H1 (cell line): ENCODE measurements at regions not wholly inside any gene's neighbourhood (a gene's known extent, or its start where the extent isn't known, plus 50 kb on each side); places are given as distances from the start of the nearest gene placed in this dataset.

Experiments used
- CTCF ChIA-PET: fragments of 300-600 bp; sonication (Branson Sonifier 250); formaldehyde crosslinking; loops from one replicate; lab custom pipeline; 2021; ENCODE audit not compliant: partially characterized antibody; lab: Charles Lee
- POLR2A ChIA-PET: fragments of 300-600 bp; sonication (Branson Sonifier 250); formaldehyde crosslinking; loops from one replicate; lab custom pipeline; 2021; ENCODE audit warnings: inconsistent platforms; ENCODE audit not compliant: partially characterized antibody; lab: Charles Lee
- DNase-seq, 2 experiments: peaks; one replicate each; pipeline versions ENCODE4 v3.0.0 to v3.0.0-alpha.2; 2010 to 2022; ENCODE audit warnings: low spot score in 2 of 2, low read depth in 1 of 2, mixed read lengths in 1 of 2
- FAIRE-seq: peaks from 2 replicates; lab custom pipeline; 2011; peaks lifted over from hg19 to GRCh38; lab: Jason Lieb, UNC
- H2AFZ ChIP-seq: 2 replicates; pipeline ENCODE4 v1.8.1; 2012; ENCODE audit warnings: low read length, inconsistent platforms
- H2AK5ac ChIP-seq: 2 replicates; pipeline ENCODE4 v1.6.1; 2013; ENCODE audit warnings: low read depth, low read length
- H2BK120ac ChIP-seq: replicated peaks from 2 replicates; pipeline ENCODE3; 2013; ENCODE audit warnings: low read depth, low read length, inconsistent platforms
- H2BK12ac ChIP-seq: 2 replicates; pipeline ENCODE4 v1.6.1; 2013; ENCODE audit warnings: low read depth, low read length
- H2BK15ac ChIP-seq: 2 replicates; pipeline ENCODE4 v1.6.1; 2013; ENCODE audit warnings: low read length
- H2BK20ac ChIP-seq: 2 replicates; pipeline ENCODE4 v1.6.1; 2013; ENCODE audit warnings: low read length
- H2BK5ac ChIP-seq: 2 replicates; pipeline ENCODE4 v1.6.1; 2013; ENCODE audit warnings: low read depth, low read length
- H3K14ac ChIP-seq: 2 replicates; pipeline ENCODE4 v1.6.1; 2013; ENCODE audit warnings: inconsistent platforms; ENCODE audit not compliant: insufficient read length
- H3K18ac ChIP-seq: 2 replicates; pipeline ENCODE4 v1.6.1; 2013; ENCODE audit warnings: low read length; ENCODE audit errors: extremely low read depth
- H3K23ac ChIP-seq: 2 replicates; pipeline ENCODE4 v1.6.1; 2013; ENCODE audit warnings: inconsistent platforms; ENCODE audit not compliant: insufficient read length
- H3K23me2 ChIP-seq: 2 replicates; pipeline ENCODE4 v1.6.1; 2013; ENCODE audit warnings: low read depth, low read length
- H3K27ac ChIP-seq: 2 replicates; pipeline ENCODE4 v1.6.1; 2011; ENCODE audit warnings: low read depth, low read length, inconsistent platforms
- H3K27me3 ChIP-seq, 4 experiments: replicated peaks in 1 of 4; 1 replicate in 1 of 4; 2 replicates in 3 of 4; pipeline versions ENCODE4 v1.6.1 to v1.8.1; 2011 to 2013; ENCODE audit warnings: low read length in 3 of 4, mild to moderate bottlenecking in 3 of 4, inconsistent platforms in 2 of 4, mixed read lengths in 2 of 4, moderate library complexity in 1 of 4; ENCODE audit not compliant: control insufficient read depth in 3 of 4, insufficient read depth in 3 of 4; ENCODE audit errors: extremely low read depth in 1 of 4
- H3K36me3 ChIP-seq, 4 experiments: 2 replicates each; pipeline versions ENCODE4 v1.6.1 to v1.8.1; 2011 to 2013; ENCODE audit warnings: mild to moderate bottlenecking in 4 of 4, low read length in 3 of 4, moderate library complexity in 2 of 4, control low read depth in 1 of 4, inconsistent platforms in 1 of 4; ENCODE audit not compliant: insufficient read depth in 4 of 4, control insufficient read depth in 2 of 4
- H3K4ac ChIP-seq: replicated peaks from 2 replicates; pipeline ENCODE3; 2013; ENCODE audit warnings: low read length, low read depth, mixed read lengths, inconsistent platforms; ENCODE audit not compliant: insufficient read length
- H3K4me1 ChIP-seq, 4 experiments: replicated peaks in 1 of 4; 1 replicate in 1 of 4; 2 replicates in 3 of 4; pipeline versions ENCODE4 v1.6.1 to v1.8.1; 2011 to 2013; ENCODE audit warnings: low read length in 3 of 4, inconsistent platforms in 2 of 4, mixed read lengths in 1 of 4; ENCODE audit not compliant: insufficient read depth in 4 of 4, control insufficient read depth in 3 of 4
- H3K4me2 ChIP-seq, 2 experiments: 2 replicates each; pipeline versions ENCODE4 v1.6.1 to v1.8.1; 2011 to 2013; ENCODE audit warnings: low read depth in 2 of 2, low read length in 2 of 2, control low read depth in 1 of 2, inconsistent platforms in 1 of 2, mild to moderate bottlenecking in 1 of 2; ENCODE audit not compliant: insufficient read depth in 1 of 2
- H3K4me3 ChIP-seq, 4 experiments: fragments of 200-600, 300-600 bp in 1 of 4; sonication (generic), shearing (Covaris generic), sonication (Bioruptor Twin) in 1 of 4; 2 replicates each; pipeline versions ENCODE4 v1.5.1 to v1.8.1; 2011 to 2016; ENCODE audit warnings: low read length in 4 of 4, low read depth in 3 of 4, control low read depth in 2 of 4, inconsistent platforms in 2 of 4, mild to moderate bottlenecking in 2 of 4, mixed read lengths in 1 of 4, moderate library complexity in 1 of 4; ENCODE audit not compliant: insufficient read depth in 2 of 4; ENCODE audit errors: extremely low read depth in 1 of 4
- H3K56ac ChIP-seq: replicated peaks from 2 replicates; pipeline ENCODE3; 2013; ENCODE audit warnings: low read depth, mild to moderate bottlenecking, mixed read lengths, low read length, inconsistent platforms; ENCODE audit not compliant: insufficient read length
- H3K79me1 ChIP-seq: 2 replicates; pipeline ENCODE4 v1.6.1; 2013; ENCODE audit warnings: low read depth, low read length, control low read depth
- H3K79me2 ChIP-seq, 2 experiments: 2 replicates each; pipeline versions ENCODE4 v1.6.1 to v1.8.1; 2012 to 2013; ENCODE audit warnings: low read length in 2 of 2, mild to moderate bottlenecking in 2 of 2, inconsistent platforms in 1 of 2; ENCODE audit not compliant: insufficient read depth in 2 of 2, control insufficient read depth in 1 of 2
- H3K9ac ChIP-seq, 4 experiments: replicated peaks in 1 of 4; 1 replicate in 1 of 4; 2 replicates in 3 of 4; pipeline versions ENCODE4 v1.6.1 to v1.8.1; 2011 to 2013; ENCODE audit warnings: low read depth in 3 of 4, low read length in 3 of 4, control low read depth in 2 of 4, mild to moderate bottlenecking in 2 of 4, moderate library complexity in 2 of 4, inconsistent platforms in 1 of 4; ENCODE audit errors: extremely low read depth in 1 of 4
- H3K9me3 ChIP-seq, 2 experiments: 2 replicates each; pipeline versions ENCODE4 v1.6.1 to v1.8.1; 2012 to 2013; ENCODE audit warnings: mild to moderate bottlenecking in 2 of 2, moderate library complexity in 2 of 2, control low read depth in 1 of 2, inconsistent platforms in 1 of 2, low read depth in 1 of 2, low read length in 1 of 2, mixed read lengths in 1 of 2; ENCODE audit not compliant: insufficient read depth in 2 of 2
- H4K20me1 ChIP-seq, 2 experiments: replicated peaks in 1 of 2; 2 replicates each; pipeline versions ENCODE3 to v1.8.1; 2011 to 2013; ENCODE audit warnings: inconsistent platforms in 2 of 2, low read length in 2 of 2, mild to moderate bottlenecking in 1 of 2; ENCODE audit not compliant: insufficient read depth in 2 of 2, control insufficient read depth in 1 of 2
- H4K5ac ChIP-seq: 2 replicates; pipeline ENCODE4 v1.6.1; 2013; ENCODE audit warnings: low read length, low read depth, mixed read lengths, inconsistent platforms; ENCODE audit not compliant: insufficient read length
- H4K8ac ChIP-seq: 2 replicates; pipeline ENCODE4 v1.8.0; 2013; ENCODE audit warnings: mild to moderate bottlenecking, moderate library complexity, low read length, inconsistent platforms; ENCODE audit not compliant: insufficient read depth; ENCODE audit errors: extremely low read depth
- H4K91ac ChIP-seq: replicated peaks from 2 replicates; pipeline ENCODE3; 2013; ENCODE audit warnings: low read length, mixed read lengths, inconsistent platforms; ENCODE audit not compliant: insufficient read length
- BACH1 ChIP-seq: IDR thresholded peaks from 2 replicates; pipeline ENCODE4 v1.6.1; 2012; ENCODE audit warnings: low read length, improper control_type of control experiment
- CBX8 ChIP-seq: fragments of 300-800, 300-1000 bp; sonication (generic); IDR thresholded peaks from 2 replicates; pipeline ENCODE4 v1.7.1; 2016; ENCODE audit warnings: low read depth, low read length, borderline replicate concordance
- CTCF ChIP-seq, 3 experiments: IDR thresholded peaks; 1 replicate in 2 of 3; 2 replicates in 1 of 3; pipeline versions ENCODE4 v1.5.1 to v1.6.1; 2011; ENCODE audit warnings: low read length in 3 of 3, mild to moderate bottlenecking in 3 of 3, inconsistent platforms in 2 of 3, low read depth in 1 of 3, moderate library complexity in 1 of 3; ENCODE audit not compliant: insufficient read depth in 1 of 3; ENCODE audit errors: control extremely low read depth in 1 of 3
- EZH2 ChIP-seq: fragments of 200-600 bp; sonication (generic); IDR thresholded peaks from 2 replicates; pipeline ENCODE4 v1.7.1; 2012; ENCODE audit warnings: low read depth, mild to moderate bottlenecking, moderate library complexity, low read length, inconsistent platforms; ENCODE audit not compliant: severe bottlenecking
- GABPA ChIP-seq: IDR thresholded peaks from 2 replicates; pipeline ENCODE4 v1.6.1; 2011; ENCODE audit warnings: mild to moderate bottlenecking, low read length, moderate library complexity, borderline replicate concordance; ENCODE audit not compliant: insufficient read depth
- JUND ChIP-seq: IDR thresholded peaks from 2 replicates; pipeline ENCODE4 v1.6.1; 2011; ENCODE audit warnings: mild to moderate bottlenecking, improper control_type of control experiment, low read length
- MAFK ChIP-seq: IDR thresholded peaks from 2 replicates; pipeline ENCODE4 v1.6.1; 2012; ENCODE audit warnings: low read depth, mild to moderate bottlenecking, improper control_type of control experiment, low read length
- NRF1 ChIP-seq: IDR thresholded peaks from 2 replicates; pipeline ENCODE4 v1.6.1; 2011; ENCODE audit warnings: mild to moderate bottlenecking, low read depth, low read length, improper control_type of control experiment
- POLR2A ChIP-seq, 2 experiments: IDR thresholded peaks; 1 replicate in 1 of 2; 2 replicates in 1 of 2; pipeline ENCODE4 v1.6.1; 2011; ENCODE audit warnings: low read depth in 2 of 2, low read length in 2 of 2, mild to moderate bottlenecking in 2 of 2; ENCODE audit errors: control extremely low read depth in 1 of 2
- SIX5 ChIP-seq: IDR thresholded peaks from 2 replicates; pipeline ENCODE4 v1.6.1; 2011; ENCODE audit warnings: mild to moderate bottlenecking, low read depth, low read length
- SP4 ChIP-seq: IDR thresholded peaks from 2 replicates; pipeline ENCODE4 v1.6.1; 2012; ENCODE audit warnings: low read length, inconsistent platforms
- ZNF274 ChIP-seq: IDR thresholded peaks from 2 replicates; pipeline ENCODE4 v1.7.0; 2012; ENCODE audit warnings: low read length, borderline replicate concordance; ENCODE audit errors: extremely low read depth
- WGBS, 2 experiments: shearing (Covaris generic) in 1 of 2; methylation state at CpG; one replicate each; pipeline versions ENCODE4 v1.1.6 to v1.1.7; 2013 to 2015; ENCODE audit warnings: low lambda C conversion rate in 2 of 2, mixed read lengths in 2 of 2, inconsistent platforms in 1 of 2, low coverage in 1 of 2, missing lambda C conversion rate in 1 of 2; ENCODE audit not compliant: insufficient replicate concordance in 2 of 2, insufficient coverage in 1 of 2, insufficient read length in 1 of 2; ENCODE audit errors: extremely low coverage in 1 of 2, missing lambda C conversion rate in 1 of 2; 5-methylcytosine and 5-hydroxymethylcytosine counted together
- TF ChIP-seq, protein P1 (sequence below): IDR thresholded peaks from 2 replicates; pipeline ENCODE4 v1.6.1; 2012; ENCODE audit warnings: inconsistent platforms

DNA sequence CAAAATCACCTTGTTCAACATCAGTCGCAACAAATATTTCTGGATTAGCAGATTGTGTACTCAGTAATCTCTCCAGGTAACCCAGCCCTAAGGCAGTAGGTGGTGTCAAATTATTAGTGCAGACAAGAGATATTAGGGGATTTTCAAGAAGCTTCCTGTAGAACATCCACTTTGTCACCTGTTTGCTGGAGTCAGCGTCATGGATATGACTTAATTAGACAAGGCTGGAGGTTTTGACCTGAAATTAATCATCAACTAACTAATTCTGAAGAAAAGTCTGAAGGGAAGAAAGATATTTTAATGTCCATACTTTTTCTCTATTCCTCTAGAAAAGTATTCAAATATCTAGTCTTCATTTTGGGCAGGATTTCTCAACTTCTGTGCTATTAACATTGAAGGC is 91.4 kb upstream of the CCDC112 start:
- Histone ChIP-seq H2BK12ac (no peak overlapping the region), H3K56ac (no peak overlapping the region), H2BK5ac (no peak overlapping the region), H4K20me1 (no peaks in the 10 kb centered on the region), H3K36me3 (no peaks in the 10 kb centered on the region), H4K91ac (no peak overlapping the region), H2BK15ac (no peak overlapping the region), H3K79me2 (no peaks in the 10 kb centered on the region), H3K23ac (no peak overlapping the region), H2AFZ (no peak overlapping the region), H3K23me2 (no peaks in the 10 kb centered on the region), H3K14ac (no peak overlapping the region), H2BK20ac (no peak overlapping the region), H3K4me3 (no peak overlapping the region), H4K8ac (no peak overlapping the region), H3K4ac (no peak overlapping the region), H3K4me1 (no peaks in the 10 kb centered on the region), H2AK5ac (no peak overlapping the region), H3K9me3 (no peaks in the 10 kb centered on the region), H3K4me2 (no peak overlapping the region), H3K9ac (no peak overlapping the region), H4K5ac (no peak overlapping the region), H3K79me1 (no peaks in the 10 kb centered on the region), H3K27ac (no peak overlapping the region), H3K18ac (no peak overlapping the region), H3K27me3 (no peaks in the 10 kb centered on the region), H2BK120ac (no peak overlapping the region)
- POLR2A ChIA-PET: no interaction called here
- TF ChIP-seq, protein P1, sequence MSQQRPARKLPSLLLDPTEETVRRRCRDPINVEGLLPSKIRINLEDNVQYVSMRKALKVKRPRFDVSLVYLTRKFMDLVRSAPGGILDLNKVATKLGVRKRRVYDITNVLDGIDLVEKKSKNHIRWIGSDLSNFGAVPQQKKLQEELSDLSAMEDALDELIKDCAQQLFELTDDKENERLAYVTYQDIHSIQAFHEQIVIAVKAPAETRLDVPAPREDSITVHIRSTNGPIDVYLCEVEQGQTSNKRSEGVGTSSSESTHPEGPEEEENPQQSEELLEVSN: no peak
- TF ChIP-seq JUND: no peak
- TF ChIP-seq POLR2A (IDR thresholded peaks at IDR 0.05; ENCODE audit: control extremely low read depth in 1 of 2, low read depth in 2 of 2, low read length in 2 of 2): no peak
- TF ChIP-seq CTCF (IDR thresholded peaks at IDR 0.05; ENCODE audit: control extremely low read depth in 1 of 3, insufficient read depth in 1 of 3, low read depth in 1 of 3, low read length in 3 of 3): no peak
- no peak for TF ChIP-seq CBX8
- no peak for TF ChIP-seq GABPA
- TF ChIP-seq NRF1: no peak
- TF ChIP-seq SP4: no peak
- no peak for TF ChIP-seq EZH2
- TF ChIP-seq MAFK: no peak
- TF ChIP-seq SIX5: no peak
- no peak for TF ChIP-seq BACH1
- TF ChIP-seq ZNF274: no peak
- WGBS, 2 experiments: 89% methylated on average over 2 of the region's 2 CpGs; no CpG with 5 or more reads in 1 of the 2 experiments
- FAIRE-seq (no peak), DNase-seq (no peak)
- CTCF ChIA-PET: interaction anchor here (1.2 to 2.9 kb wide), 4 partner anchors 14 to 187 kb away, joined by 3 to 13 read pairs (median 4); no protein-coding TSS in a partner anchor
